Chondrocyte (in vitro differentiated cells): ENCODE measurements at regions not wholly inside any gene's neighbourhood (a gene's known extent, or its start where the extent isn't known, plus 50 kb on each side); places are given as distances from the start of the nearest gene placed in this dataset.

Source experiments
- DNase-seq: peaks from one replicate; pipeline ENCODE4 v3.0.0; 2021; ENCODE audit warnings: mixed read lengths, low spot score
- H3K27ac Mint-ChIP-seq: one replicate; pipeline ENCODE4 v1.8.0; 2021; ENCODE audit warnings: mild to moderate bottlenecking, moderate library complexity, mixed read lengths; ENCODE audit not compliant: unreplicated experiment
- H3K27me3 Mint-ChIP-seq: 2 replicates; pipeline ENCODE4 v1.8.0; 2021; ENCODE audit warnings: low read depth, mixed read lengths
- H3K36me3 Mint-ChIP-seq: 2 replicates; pipeline ENCODE4 v1.8.0; 2021; ENCODE audit warnings: low read depth, mixed read lengths
- H3K4me1 Mint-ChIP-seq: 2 replicates; pipeline ENCODE4 v1.8.0; 2021; ENCODE audit warnings: low read depth, mild to moderate bottlenecking, mixed read lengths
- H3K4me3 Mint-ChIP-seq: one replicate; pipeline ENCODE4 v1.8.0; 2021; ENCODE audit warnings: mild to moderate bottlenecking, moderate library complexity, mixed read lengths; ENCODE audit not compliant: unreplicated experiment
- H3K9me3 Mint-ChIP-seq: 2 replicates; pipeline ENCODE4 v1.8.0; 2021; ENCODE audit warnings: low read depth, mixed read lengths
- TF ChIP-seq, protein P1 (sequence below): fragments of 200-600 bp; sonication (generic); IDR thresholded peaks from 2 replicates; pipeline ENCODE4 v1.5.0; 2021; ENCODE audit warnings: antibody characterized with exemption, mild to moderate bottlenecking, moderate library complexity

DNA sequence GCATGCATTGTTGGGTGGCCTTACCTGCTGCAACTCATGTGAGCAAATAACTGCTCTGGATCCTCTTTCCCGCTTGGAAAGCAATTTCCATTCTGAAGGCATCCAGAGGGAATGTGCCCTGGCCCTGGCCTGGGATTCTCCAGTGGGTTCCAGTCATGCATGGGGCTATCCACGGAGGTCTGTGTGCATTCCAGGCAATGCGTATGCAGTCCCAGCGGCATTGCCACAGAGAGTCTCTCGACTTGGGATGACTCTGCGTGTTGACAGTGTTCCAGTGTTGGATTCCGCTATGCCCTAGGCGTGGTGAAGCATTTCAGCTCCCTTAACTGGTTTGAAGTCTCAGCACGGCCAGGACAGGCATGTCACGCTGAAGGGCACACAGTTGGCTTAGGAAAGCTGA, 113.9 kb downstream of the SNRPN start:
- H3K27ac Mint-ChIP-seq: no peak overlapping the region
- H3K36me3 Mint-ChIP-seq: peaks cover 100% of the 10 kb centered on the region
- H3K27me3 Mint-ChIP-seq: no peaks in the 10 kb centered on the region
- peaks cover 95% of the 10 kb centered on the region for H3K9me3 Mint-ChIP-seq
- peak; percentile 49 for DNase-seq
- TF ChIP-seq, protein P1, sequence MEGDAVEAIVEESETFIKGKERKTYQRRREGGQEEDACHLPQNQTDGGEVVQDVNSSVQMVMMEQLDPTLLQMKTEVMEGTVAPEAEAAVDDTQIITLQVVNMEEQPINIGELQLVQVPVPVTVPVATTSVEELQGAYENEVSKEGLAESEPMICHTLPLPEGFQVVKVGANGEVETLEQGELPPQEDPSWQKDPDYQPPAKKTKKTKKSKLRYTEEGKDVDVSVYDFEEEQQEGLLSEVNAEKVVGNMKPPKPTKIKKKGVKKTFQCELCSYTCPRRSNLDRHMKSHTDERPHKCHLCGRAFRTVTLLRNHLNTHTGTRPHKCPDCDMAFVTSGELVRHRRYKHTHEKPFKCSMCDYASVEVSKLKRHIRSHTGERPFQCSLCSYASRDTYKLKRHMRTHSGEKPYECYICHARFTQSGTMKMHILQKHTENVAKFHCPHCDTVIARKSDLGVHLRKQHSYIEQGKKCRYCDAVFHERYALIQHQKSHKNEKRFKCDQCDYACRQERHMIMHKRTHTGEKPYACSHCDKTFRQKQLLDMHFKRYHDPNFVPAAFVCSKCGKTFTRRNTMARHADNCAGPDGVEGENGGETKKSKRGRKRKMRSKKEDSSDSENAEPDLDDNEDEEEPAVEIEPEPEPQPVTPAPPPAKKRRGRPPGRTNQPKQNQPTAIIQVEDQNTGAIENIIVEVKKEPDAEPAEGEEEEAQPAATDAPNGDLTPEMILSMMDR: no peak
- H3K4me1 Mint-ChIP-seq: no peaks in the 10 kb centered on the region
- H3K4me3 Mint-ChIP-seq: no peak overlapping the region

GRCh38 chr15:25070353-25070963, 115.7 kb downstream of the SNRPN start:
- H3K27ac Mint-ChIP-seq: no peak overlapping the region
- H3K36me3 Mint-ChIP-seq: peaks cover 100% of the 10 kb centered on the region
- TF ChIP-seq, protein P1: no peak
- no peak overlapping the region for H3K4me3 Mint-ChIP-seq
- no peaks in the 10 kb centered on the region for H3K4me1 Mint-ChIP-seq
- peak; percentile 33 for DNase-seq
- no peaks in the 10 kb centered on the region for H3K27me3 Mint-ChIP-seq
- peaks cover 96% of the 10 kb centered on the region for H3K9me3 Mint-ChIP-seq

DNA sequence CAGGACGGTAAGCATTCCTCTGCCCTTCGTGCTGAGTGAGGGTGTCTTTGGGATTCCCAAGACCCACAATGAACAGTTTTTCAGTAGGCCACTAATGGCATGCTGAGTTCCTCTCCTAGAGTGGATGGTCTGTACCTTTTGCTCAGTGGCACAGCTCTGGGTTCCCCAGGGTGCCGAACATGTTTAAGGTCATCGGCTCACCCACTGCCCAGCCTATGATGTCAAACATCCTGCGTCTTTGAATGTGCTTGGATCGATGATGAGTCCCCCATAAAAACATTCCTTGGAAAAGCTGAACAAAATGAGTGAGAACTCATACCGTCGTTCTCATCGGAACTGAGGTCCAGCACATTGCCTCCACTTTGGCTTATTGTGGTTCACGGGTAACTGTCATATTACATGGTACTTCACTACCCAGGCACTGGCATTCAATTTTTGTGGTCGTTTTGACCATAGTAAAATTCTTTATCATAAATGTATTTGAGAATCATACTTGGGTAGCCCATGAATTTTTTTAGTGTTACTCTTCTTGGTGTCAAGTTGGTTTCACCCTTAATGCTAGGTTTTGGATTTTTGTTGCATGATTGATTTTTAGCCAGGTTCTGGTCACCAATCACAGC, 118.2 kb downstream of the SNRPN start:
- TF ChIP-seq, protein P1: no peak
- DNase-seq: no peak
- Mint-ChIP-seq H3K4me1 (no peaks in the 10 kb centered on the region), H3K4me3 (no peak overlapping the region), H3K36me3 (peaks cover 99% of the 10 kb centered on the region), H3K27me3 (no peaks in the 10 kb centered on the region), H3K27ac (no peak overlapping the region), H3K9me3 (peaks cover 96% of the 10 kb centered on the region)

- TF ChIP-seq, protein P1: no peak
- no peak overlapping the region for H3K4me3 Mint-ChIP-seq
- no peak overlapping the region for H3K27ac Mint-ChIP-seq
- no peak for DNase-seq
- H3K36me3 Mint-ChIP-seq: peaks cover 73% of the 10 kb centered on the region
- H3K9me3 Mint-ChIP-seq: peaks cover 71% of the 10 kb centered on the region
- H3K4me1 Mint-ChIP-seq: no peaks in the 10 kb centered on the region
- no peaks in the 10 kb centered on the region for H3K27me3 Mint-ChIP-seq
These were observed 132.3 kb downstream of the SNRPN start for GRCh38 chr15:25087137-25087536.

DNA sequence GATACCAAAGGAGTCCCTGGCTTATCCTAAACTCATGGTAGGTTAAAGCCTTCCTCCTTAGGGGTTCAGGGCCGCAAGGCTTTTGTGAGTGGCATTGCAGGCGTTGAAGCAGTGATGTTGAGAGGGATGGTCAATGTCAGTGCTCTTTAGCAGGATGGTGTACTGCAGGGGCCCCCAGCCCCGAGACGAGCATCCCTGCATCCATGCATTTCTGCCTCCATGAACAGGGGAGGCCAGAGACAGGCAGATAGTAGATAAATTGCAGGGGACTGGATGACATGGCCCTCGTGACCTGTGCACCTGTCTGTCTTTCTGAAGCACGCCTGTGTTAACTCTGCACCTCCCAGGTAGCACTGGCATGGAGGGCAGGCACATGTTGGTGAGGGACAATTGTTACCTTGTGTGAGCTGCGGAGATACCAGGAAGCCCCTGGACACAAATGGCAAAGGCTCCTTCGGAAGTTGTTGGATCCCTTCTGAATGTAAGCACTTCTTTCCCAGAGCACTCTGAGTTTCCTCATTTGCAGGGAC, 133.5 kb downstream of the SNRPN start:
- peaks cover 67% of the 10 kb centered on the region for H3K36me3 Mint-ChIP-seq
- TF ChIP-seq, protein P1: no peak
- no peak for DNase-seq
- peaks cover 7% of the 10 kb centered on the region for H3K4me1 Mint-ChIP-seq
- peaks cover 68% of the 10 kb centered on the region for H3K9me3 Mint-ChIP-seq
- no peak overlapping the region for H3K4me3 Mint-ChIP-seq
- H3K27ac Mint-ChIP-seq: no peak overlapping the region
- no peaks in the 10 kb centered on the region for H3K27me3 Mint-ChIP-seq
